SK-N-SH (cell line): ENCODE measurements at regions not wholly inside any gene's neighbourhood (a gene's known extent, or its start where the extent isn't known, plus 50 kb on each side); places are given as distances from the start of the nearest gene placed in this dataset.

ENCODE experiments used
- CHD2 ChIP-seq: fragments of 150-350 bp; IDR thresholded peaks from 2 replicates; pipeline ENCODE4 v1.6.1; 2018; ENCODE audit warnings: low read length; ENCODE audit not compliant: partially characterized antibody
- EP300 ChIP-seq, 2 experiments: IDR thresholded peaks; 2 replicates each; pipeline versions ENCODE4 v1.4.0 to v1.6.1; 2012; ENCODE audit warnings: borderline replicate concordance in 1 of 2, low read depth in 1 of 2, low read length in 1 of 2
- EZH2phosphoT487 ChIP-seq: fragments of 200-600 bp; sonication (generic); IDR thresholded peaks from 2 replicates; pipeline ENCODE4 v1.6.1; 2017; ENCODE audit warnings: low read depth, mixed run types, mild to moderate bottlenecking, antibody characterized with exemption, moderate library complexity, borderline replicate concordance
- GABPA ChIP-seq: IDR thresholded peaks from 2 replicates; pipeline ENCODE4 v1.4.0; 2012; ENCODE audit warnings: low read depth, mild to moderate bottlenecking
- NFIC ChIP-seq: IDR thresholded peaks from 2 replicates; pipeline ENCODE4 v1.4.0; 2012; ENCODE audit warnings: borderline replicate concordance
- NRF1 ChIP-seq: IDR thresholded peaks from 2 replicates; pipeline ENCODE4 v1.6.1; 2012; ENCODE audit warnings: low read depth, mild to moderate bottlenecking, low read length
- RAD21 ChIP-seq: IDR thresholded peaks from 2 replicates; pipeline ENCODE4 v1.6.1; 2012; ENCODE audit warnings: mild to moderate bottlenecking, low read length
- RFX5 ChIP-seq: IDR thresholded peaks from 2 replicates; pipeline ENCODE4 v1.6.1; 2012; ENCODE audit warnings: mild to moderate bottlenecking, improper control_type of control experiment, low read length
- TAF1 ChIP-seq: IDR thresholded peaks from 2 replicates; pipeline ENCODE4 v1.6.1; 2012; ENCODE audit warnings: low read depth, mild to moderate bottlenecking, low read length, moderate library complexity, borderline replicate concordance
- YY1 ChIP-seq: IDR thresholded peaks from 2 replicates; pipeline ENCODE4 v1.4.0; 2012; ENCODE audit warnings: low read depth, mild to moderate bottlenecking
- TF ChIP-seq, protein P1 (sequence below): fragments of 200-600 bp; sonication (generic); IDR thresholded peaks from 2 replicates; pipeline ENCODE4 v1.6.1; 2017; ENCODE audit warnings: antibody characterized with exemption, mild to moderate bottlenecking, moderate library complexity
- TF ChIP-seq, protein P2 (sequence below): IDR thresholded peaks from 2 replicates; pipeline ENCODE4 v1.4.0; 2012; ENCODE audit warnings: low read depth, borderline replicate concordance
- TF ChIP-seq, protein P3 (sequence below): IDR thresholded peaks from 2 replicates; pipeline ENCODE4 v1.6.1; 2012; ENCODE audit warnings: mild to moderate bottlenecking, low read depth, low read length, moderate library complexity
- TF ChIP-seq, protein P4 (sequence below): fragments of 150-350 bp; IDR thresholded peaks from 2 replicates; pipeline ENCODE4 v1.6.1; 2017; ENCODE audit warnings: antibody characterized with exemption, low read length, low read depth, borderline replicate concordance

DNA sequence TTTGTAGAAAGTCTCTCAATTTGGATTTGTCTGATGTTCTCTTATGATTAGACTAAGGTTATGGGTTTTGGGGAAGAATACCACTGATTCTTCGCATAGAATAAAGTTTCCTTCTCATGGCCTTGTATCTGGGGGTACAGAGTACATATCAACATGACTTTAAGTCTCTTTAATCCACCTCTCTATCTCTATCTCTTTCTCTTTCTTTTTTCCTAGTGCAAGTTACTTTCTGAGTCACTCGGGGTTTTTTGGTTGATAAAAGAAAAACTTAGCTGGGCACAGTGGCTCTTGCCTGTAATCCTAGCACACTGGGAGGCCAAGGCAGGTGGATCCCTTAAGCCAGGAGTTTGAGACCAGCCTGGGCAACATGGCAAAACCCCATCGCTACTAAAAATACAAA lies 100.1 kb upstream of the MAP4K3 start:
- TF ChIP-seq, protein P1, sequence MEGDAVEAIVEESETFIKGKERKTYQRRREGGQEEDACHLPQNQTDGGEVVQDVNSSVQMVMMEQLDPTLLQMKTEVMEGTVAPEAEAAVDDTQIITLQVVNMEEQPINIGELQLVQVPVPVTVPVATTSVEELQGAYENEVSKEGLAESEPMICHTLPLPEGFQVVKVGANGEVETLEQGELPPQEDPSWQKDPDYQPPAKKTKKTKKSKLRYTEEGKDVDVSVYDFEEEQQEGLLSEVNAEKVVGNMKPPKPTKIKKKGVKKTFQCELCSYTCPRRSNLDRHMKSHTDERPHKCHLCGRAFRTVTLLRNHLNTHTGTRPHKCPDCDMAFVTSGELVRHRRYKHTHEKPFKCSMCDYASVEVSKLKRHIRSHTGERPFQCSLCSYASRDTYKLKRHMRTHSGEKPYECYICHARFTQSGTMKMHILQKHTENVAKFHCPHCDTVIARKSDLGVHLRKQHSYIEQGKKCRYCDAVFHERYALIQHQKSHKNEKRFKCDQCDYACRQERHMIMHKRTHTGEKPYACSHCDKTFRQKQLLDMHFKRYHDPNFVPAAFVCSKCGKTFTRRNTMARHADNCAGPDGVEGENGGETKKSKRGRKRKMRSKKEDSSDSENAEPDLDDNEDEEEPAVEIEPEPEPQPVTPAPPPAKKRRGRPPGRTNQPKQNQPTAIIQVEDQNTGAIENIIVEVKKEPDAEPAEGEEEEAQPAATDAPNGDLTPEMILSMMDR = no peak
- TF ChIP-seq, protein P2, sequence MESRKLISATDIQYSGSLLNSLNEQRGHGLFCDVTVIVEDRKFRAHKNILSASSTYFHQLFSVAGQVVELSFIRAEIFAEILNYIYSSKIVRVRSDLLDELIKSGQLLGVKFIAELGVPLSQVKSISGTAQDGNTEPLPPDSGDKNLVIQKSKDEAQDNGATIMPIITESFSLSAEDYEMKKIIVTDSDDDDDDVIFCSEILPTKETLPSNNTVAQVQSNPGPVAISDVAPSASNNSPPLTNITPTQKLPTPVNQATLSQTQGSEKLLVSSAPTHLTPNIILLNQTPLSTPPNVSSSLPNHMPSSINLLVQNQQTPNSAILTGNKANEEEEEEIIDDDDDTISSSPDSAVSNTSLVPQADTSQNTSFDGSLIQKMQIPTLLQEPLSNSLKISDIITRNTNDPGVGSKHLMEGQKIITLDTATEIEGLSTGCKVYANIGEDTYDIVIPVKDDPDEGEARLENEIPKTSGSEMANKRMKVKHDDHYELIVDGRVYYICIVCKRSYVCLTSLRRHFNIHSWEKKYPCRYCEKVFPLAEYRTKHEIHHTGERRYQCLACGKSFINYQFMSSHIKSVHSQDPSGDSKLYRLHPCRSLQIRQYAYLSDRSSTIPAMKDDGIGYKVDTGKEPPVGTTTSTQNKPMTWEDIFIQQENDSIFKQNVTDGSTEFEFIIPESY = no peak
- TF ChIP-seq RAD21 = no peak
- TF ChIP-seq NFIC = no peak
- TF ChIP-seq TAF1 = no peak
- TF ChIP-seq, protein P3, sequence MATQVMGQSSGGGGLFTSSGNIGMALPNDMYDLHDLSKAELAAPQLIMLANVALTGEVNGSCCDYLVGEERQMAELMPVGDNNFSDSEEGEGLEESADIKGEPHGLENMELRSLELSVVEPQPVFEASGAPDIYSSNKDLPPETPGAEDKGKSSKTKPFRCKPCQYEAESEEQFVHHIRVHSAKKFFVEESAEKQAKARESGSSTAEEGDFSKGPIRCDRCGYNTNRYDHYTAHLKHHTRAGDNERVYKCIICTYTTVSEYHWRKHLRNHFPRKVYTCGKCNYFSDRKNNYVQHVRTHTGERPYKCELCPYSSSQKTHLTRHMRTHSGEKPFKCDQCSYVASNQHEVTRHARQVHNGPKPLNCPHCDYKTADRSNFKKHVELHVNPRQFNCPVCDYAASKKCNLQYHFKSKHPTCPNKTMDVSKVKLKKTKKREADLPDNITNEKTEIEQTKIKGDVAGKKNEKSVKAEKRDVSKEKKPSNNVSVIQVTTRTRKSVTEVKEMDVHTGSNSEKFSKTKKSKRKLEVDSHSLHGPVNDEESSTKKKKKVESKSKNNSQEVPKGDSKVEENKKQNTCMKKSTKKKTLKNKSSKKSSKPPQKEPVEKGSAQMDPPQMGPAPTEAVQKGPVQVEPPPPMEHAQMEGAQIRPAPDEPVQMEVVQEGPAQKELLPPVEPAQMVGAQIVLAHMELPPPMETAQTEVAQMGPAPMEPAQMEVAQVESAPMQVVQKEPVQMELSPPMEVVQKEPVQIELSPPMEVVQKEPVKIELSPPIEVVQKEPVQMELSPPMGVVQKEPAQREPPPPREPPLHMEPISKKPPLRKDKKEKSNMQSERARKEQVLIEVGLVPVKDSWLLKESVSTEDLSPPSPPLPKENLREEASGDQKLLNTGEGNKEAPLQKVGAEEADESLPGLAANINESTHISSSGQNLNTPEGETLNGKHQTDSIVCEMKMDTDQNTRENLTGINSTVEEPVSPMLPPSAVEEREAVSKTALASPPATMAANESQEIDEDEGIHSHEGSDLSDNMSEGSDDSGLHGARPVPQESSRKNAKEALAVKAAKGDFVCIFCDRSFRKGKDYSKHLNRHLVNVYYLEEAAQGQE = no peak
- TF ChIP-seq RFX5 = no peak
- no peak for TF ChIP-seq GABPA
- no peak for TF ChIP-seq NRF1
- TF ChIP-seq CHD2 = no peak
- TF ChIP-seq EZH2phosphoT487 = no peak
- TF ChIP-seq, protein P4, sequence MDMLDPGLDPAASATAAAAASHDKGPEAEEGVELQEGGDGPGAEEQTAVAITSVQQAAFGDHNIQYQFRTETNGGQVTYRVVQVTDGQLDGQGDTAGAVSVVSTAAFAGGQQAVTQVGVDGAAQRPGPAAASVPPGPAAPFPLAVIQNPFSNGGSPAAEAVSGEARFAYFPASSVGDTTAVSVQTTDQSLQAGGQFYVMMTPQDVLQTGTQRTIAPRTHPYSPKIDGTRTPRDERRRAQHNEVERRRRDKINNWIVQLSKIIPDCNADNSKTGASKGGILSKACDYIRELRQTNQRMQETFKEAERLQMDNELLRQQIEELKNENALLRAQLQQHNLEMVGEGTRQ = no peak
- TF ChIP-seq EP300 (IDR thresholded peaks at IDR 0.05; ENCODE audit: borderline replicate concordance in 1 of 2, low read depth in 1 of 2, low read length in 1 of 2) = no peak
- no peak for TF ChIP-seq YY1
